ENCODE measurements at regions not wholly inside any gene's neighbourhood (a gene's known extent, or its start where the extent isn't known, plus 50 kb on each side); places are given as distances from the start of the nearest gene placed in this dataset.
"Not testable (repeated sequence)": the region's sequence is repeated elsewhere in the genome, so short reads cannot be mapped to it uniquely, and the experiment has no call there.

- TF ChIP-seq, protein P1, sequence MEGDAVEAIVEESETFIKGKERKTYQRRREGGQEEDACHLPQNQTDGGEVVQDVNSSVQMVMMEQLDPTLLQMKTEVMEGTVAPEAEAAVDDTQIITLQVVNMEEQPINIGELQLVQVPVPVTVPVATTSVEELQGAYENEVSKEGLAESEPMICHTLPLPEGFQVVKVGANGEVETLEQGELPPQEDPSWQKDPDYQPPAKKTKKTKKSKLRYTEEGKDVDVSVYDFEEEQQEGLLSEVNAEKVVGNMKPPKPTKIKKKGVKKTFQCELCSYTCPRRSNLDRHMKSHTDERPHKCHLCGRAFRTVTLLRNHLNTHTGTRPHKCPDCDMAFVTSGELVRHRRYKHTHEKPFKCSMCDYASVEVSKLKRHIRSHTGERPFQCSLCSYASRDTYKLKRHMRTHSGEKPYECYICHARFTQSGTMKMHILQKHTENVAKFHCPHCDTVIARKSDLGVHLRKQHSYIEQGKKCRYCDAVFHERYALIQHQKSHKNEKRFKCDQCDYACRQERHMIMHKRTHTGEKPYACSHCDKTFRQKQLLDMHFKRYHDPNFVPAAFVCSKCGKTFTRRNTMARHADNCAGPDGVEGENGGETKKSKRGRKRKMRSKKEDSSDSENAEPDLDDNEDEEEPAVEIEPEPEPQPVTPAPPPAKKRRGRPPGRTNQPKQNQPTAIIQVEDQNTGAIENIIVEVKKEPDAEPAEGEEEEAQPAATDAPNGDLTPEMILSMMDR (IDR thresholded peaks at IDR 0.05; ENCODE audit: insufficient read depth, low read depth, low read length): not testable (repeated sequence)
- TF ChIP-seq EZH2 (IDR thresholded peaks at IDR 0.05; ENCODE audit: insufficient read depth, low read length): not testable (repeated sequence)
Measured at GRCh38 chr19:30067956-30068506, 126.0 kb downstream of the URI1 start.
